K562 (cell line): ENCODE measurements at regions not wholly inside any gene's neighbourhood (a gene's known extent, or its start where the extent isn't known, plus 50 kb on each side); places are given as distances from the start of the nearest gene placed in this dataset.

ENCODE experiments used
- ATAC-seq: fragments of 200-7000 bp; cut with Tn5 transposase; 3 replicates; pipeline ENCODE4 v1.9.1; 2020; ENCODE audit warnings: moderate library complexity
- BruUV-seq: library from RNA; stranded (reverse); fragments of 400-500 nt; replicated peaks from 2 replicates; lab custom pipeline; 2021; lab: Mats Ljungman, UMichigan
- CTCF ChIA-PET: fragments of 300-600 bp; formaldehyde crosslinking; extraction: SDS; loops from one replicate; lab custom pipeline; 2021; ENCODE audit warnings: low intra/inter-chr PET ratio; lab: Yijun Ruan, JAX
- POLR2A ChIA-PET: fragments of 300-600, 350-650 bp; sonication (Branson Sonifier 250); formaldehyde crosslinking; extraction: SDS; loops from one replicate; lab custom pipeline; 2021; ENCODE audit warnings: antibody characterized with exemption, inconsistent platforms; lab: Yijun Ruan, JAX
- DNase-seq, 4 experiments: peaks; one replicate each; pipeline versions ENCODE4 v3.0.0 to v3.0.0-alpha.2; 2011 to 2018; ENCODE audit warnings: low spot score in 3 of 4, mixed read lengths in 3 of 4; ENCODE audit errors: extremely low read depth in 1 of 4
- FAIRE-seq: peaks from 2 replicates; lab custom pipeline; 2011; peaks lifted over from hg19 to GRCh38; lab: Jason Lieb, UNC
- H2AFZ ChIP-seq: 2 replicates; pipeline ENCODE4 v1.6.0; 2011; ENCODE audit warnings: low read depth, low read length, control low read depth, inconsistent platforms
- H3K27ac ChIP-seq: fragments of 200-600 bp; 3 replicates; pipeline ENCODE4 v1.8.0; 2011; ENCODE audit warnings: low read depth, mild to moderate bottlenecking, control low read depth, inconsistent platforms, low read length, moderate library complexity, mixed read lengths; ENCODE audit errors: extremely low read depth
- H3K27me3 ChIP-seq, 2 experiments: fragments of 300-600 bp in 1 of 2; 2 replicates in 1 of 2; 3 replicates in 1 of 2; pipeline versions ENCODE4 v1.6.0 to v1.8.0; 2011; ENCODE audit warnings: inconsistent platforms in 2 of 2, low read length in 2 of 2, mild to moderate bottlenecking in 1 of 2, mixed read lengths in 1 of 2, moderate library complexity in 1 of 2; ENCODE audit not compliant: control insufficient read depth in 2 of 2, insufficient read depth in 2 of 2
- H3K36me3 ChIP-seq: fragments of 300-600 bp; 3 replicates; pipeline ENCODE4 v1.8.0; 2011; ENCODE audit warnings: mild to moderate bottlenecking, low read length, inconsistent platforms; ENCODE audit not compliant: control insufficient read depth, insufficient read depth
- H3K4me1 ChIP-seq, 2 experiments: fragments of 200-600 bp in 1 of 2; replicated peaks in 1 of 2; 2 replicates in 1 of 2; 3 replicates in 1 of 2; pipeline versions ENCODE4 v1.5.1 to v1.8.0; 2011; ENCODE audit warnings: inconsistent platforms in 2 of 2, low read length in 2 of 2, mild to moderate bottlenecking in 1 of 2, mixed read lengths in 1 of 2, moderate library complexity in 1 of 2; ENCODE audit not compliant: control insufficient read depth in 2 of 2, insufficient read depth in 2 of 2
- H3K4me2 ChIP-seq: 2 replicates; pipeline ENCODE4 v1.6.1; 2011; ENCODE audit warnings: low read length, control low read depth, inconsistent platforms, mixed read lengths; ENCODE audit not compliant: insufficient read depth
- H3K4me3 ChIP-seq: fragments of 200-600 bp; sonication (generic), shearing (Covaris generic); 2 replicates; pipeline ENCODE4 v1.5.1; 2016; ENCODE audit warnings: control low read depth, inconsistent platforms
- H3K79me2 ChIP-seq: fragments of 200-600 bp; 3 replicates; pipeline ENCODE4 v1.8.0; 2011; ENCODE audit warnings: low read length, inconsistent platforms; ENCODE audit not compliant: control insufficient read depth, insufficient read depth
- H3K9ac ChIP-seq, 2 experiments: 2 replicates each; pipeline versions ENCODE4 v1.6.0 to v1.6.1; 2011; ENCODE audit warnings: low read depth in 2 of 2, low read length in 2 of 2, control low read depth in 1 of 2, inconsistent platforms in 1 of 2, mild to moderate bottlenecking in 1 of 2, mixed read lengths in 1 of 2; ENCODE audit not compliant: insufficient read depth in 1 of 2
- H3K9me1 ChIP-seq: one replicate; pipeline ENCODE4 v1.6.0; 2011; ENCODE audit warnings: inconsistent platforms, mild to moderate bottlenecking, low read length, moderate library complexity; ENCODE audit not compliant: control insufficient read depth, insufficient read depth
- H3K9me3 ChIP-seq: replicated peaks from 2 replicates; pipeline ENCODE4 v1.5.1; 2011; ENCODE audit warnings: low read depth, low read length, inconsistent platforms; ENCODE audit not compliant: control insufficient read depth, insufficient read depth
- H4K20me1 ChIP-seq: replicated peaks from 2 replicates; pipeline ENCODE4 v1.6.1; 2011; ENCODE audit warnings: low read length, inconsistent platforms, mixed read lengths; ENCODE audit not compliant: control insufficient read depth, insufficient read depth
- BRD4 ChIP-seq: fragments of 200-600 bp; sonication (generic); IDR thresholded peaks from 2 replicates; pipeline ENCODE4 v1.6.1; 2017; ENCODE audit warnings: inconsistent platforms
- COPS2 ChIP-seq: fragments of 450-650 bp; conservative IDR thresholded peaks from 2 replicates; pipeline ENCODE4 v1.6.1; 2016; ENCODE audit warnings: mild to moderate bottlenecking, moderate library complexity
- EP300 ChIP-seq: IDR thresholded peaks from 2 replicates; pipeline ENCODE4 v1.6.1; 2012; ENCODE audit warnings: low read length, improper control_type of control experiment
- ETV6 ChIP-seq, 3 experiments: fragments of 150-350 bp in 1 of 3; sonication (generic) in 1 of 3; formaldehyde crosslinking in 1 of 3; IDR thresholded peaks; 2 replicates each; pipeline versions ENCODE4 v1.6.1 to v1.8.0; 2014 to 2022; ENCODE audit warnings: borderline replicate concordance in 2 of 3, low read depth in 2 of 3, antibody characterized with exemption in 1 of 3, low read length in 1 of 3, mild to moderate bottlenecking in 1 of 3, missing genetic modification reagents in 1 of 3
- FOXM1 ChIP-seq, 2 experiments: fragments of 450-650 bp in 1 of 2; sonication (generic) in 1 of 2; formaldehyde crosslinking in 1 of 2; IDR thresholded peaks; 2 replicates each; pipeline versions ENCODE4 v1.6.1 to v1.9.0; 2017 to 2022; ENCODE audit warnings: low read depth in 2 of 2, mild to moderate bottlenecking in 2 of 2, missing genetic modification reagents in 1 of 2, moderate library complexity in 1 of 2
- HDAC2 ChIP-seq: fragments of 450-650 bp; IDR thresholded peaks from 2 replicates; pipeline ENCODE4 v1.6.1; 2016; ENCODE audit warnings: mild to moderate bottlenecking
- HDAC3 ChIP-seq: fragments of 450-650 bp; IDR thresholded peaks from 2 replicates; pipeline ENCODE4 v1.6.1; 2018; ENCODE audit warnings: borderline replicate concordance, mild to moderate bottlenecking, moderate library complexity; ENCODE audit not compliant: partially characterized antibody
- JUNB ChIP-seq: fragments of 450-650 bp; formaldehyde crosslinking; conservative IDR thresholded peaks from 2 replicates; pipeline ENCODE4 v1.4.0; 2020; ENCODE audit warnings: mild to moderate bottlenecking
- PBX2 ChIP-seq, 2 experiments: IDR thresholded peaks in 1 of 2; conservative IDR thresholded peaks in 1 of 2; 2 replicates each; pipeline ENCODE4 v1.6.1; 2016; ENCODE audit warnings: low read depth in 2 of 2, mild to moderate bottlenecking in 1 of 2, missing compliant biosample characterization in 1 of 2, missing genetic modification characterization in 1 of 2, moderate library complexity in 1 of 2
- PCBP2 ChIP-seq: fragments of 200-400 bp; formaldehyde crosslinking; IDR thresholded peaks from 2 replicates; pipeline ENCODE4 v1.6.1; 2018; ENCODE audit warnings: low read length, low read depth, mild to moderate bottlenecking, moderate library complexity; ENCODE audit not compliant: poor library complexity, severe bottlenecking
- PHB2 ChIP-seq: fragments of 450-650 bp; IDR thresholded peaks from 2 replicates; pipeline ENCODE4 v1.6.1; 2017; ENCODE audit warnings: low read depth
- RBFOX2 ChIP-seq: fragments of 200-400 bp; formaldehyde crosslinking; IDR thresholded peaks from 2 replicates; pipeline ENCODE4 v1.6.1; 2017; ENCODE audit warnings: low read depth, mild to moderate bottlenecking, low read length, moderate library complexity
- SRSF7 ChIP-seq: fragments of 200-400 bp; formaldehyde crosslinking; optimal IDR thresholded peaks from 2 replicates; pipeline ENCODE3; 2017; ENCODE audit warnings: mild to moderate bottlenecking, low read depth, low read length
- STAT5A ChIP-seq: IDR thresholded peaks from 2 replicates; pipeline ENCODE4 v1.6.1; 2012; ENCODE audit warnings: low read length, inconsistent platforms, borderline replicate concordance
- USF2 ChIP-seq: sonication (generic); formaldehyde crosslinking; IDR thresholded peaks from 2 replicates; pipeline ENCODE4 v1.5.0; 2020; ENCODE audit warnings: missing genetic modification reagents
- YBX1 ChIP-seq: fragments of 450-650 bp; IDR thresholded peaks from 2 replicates; pipeline ENCODE4 v1.7.1; 2016; ENCODE audit warnings: mild to moderate bottlenecking
- ZBTB12 ChIP-seq: fragments of 250-450 bp; sonication (Bioruptor Pico); IDR thresholded peaks from 2 replicates; pipeline ENCODE4 v1.4.0; 2020
- ZFP30 ChIP-seq: fragments of 250-450 bp; sonication (Bioruptor Pico); IDR thresholded peaks from 2 replicates; pipeline ENCODE4 v1.8.0; 2022; ENCODE audit warnings: moderate library complexity, mild to moderate bottlenecking, inconsistent platforms, borderline replicate concordance
- ZNF561 ChIP-seq: fragments of 450-650 bp; formaldehyde crosslinking; conservative IDR thresholded peaks from 2 replicates; pipeline ENCODE4 v1.4.0; 2020; ENCODE audit warnings: mild to moderate bottlenecking, moderate library complexity
- ZNF699 ChIP-seq: fragments of 250-450 bp; sonication (Bioruptor Pico); IDR thresholded peaks from 2 replicates; pipeline ENCODE4 v1.8.0; 2021; ENCODE audit warnings: mild to moderate bottlenecking, moderate library complexity; ENCODE audit not compliant: insufficient replicate concordance
- WGBS: fragments of 100-300 bp; shearing (Covaris generic); methylation state at CpG from one replicate; pipeline ENCODE4 v1.1.6; 2016; ENCODE audit warnings: low coverage, mixed read lengths; ENCODE audit not compliant: insufficient coverage; ENCODE audit errors: missing lambda C conversion rate; 5-methylcytosine and 5-hydroxymethylcytosine counted together
- in situ Hi-C: fragments of 300-500 bp; cut with MboI; formaldehyde crosslinking; loops from 4 replicates; pipeline ENCODE4 v1.15.0; 2018; ENCODE audit warnings: inconsistent platforms, mixed read lengths
- intact Hi-C: fragments of 100-400 bp; cut with micrococcal nuclease; formaldehyde crosslinking; loops from 2 replicates; pipeline ENCODE4 v1.14.2; 2022

- Histone ChIP-seq H3K4me2 (no peak overlapping the region), H3K9ac (no peak overlapping the region), H3K36me3 (no peaks in the 10 kb centered on the region), H3K79me2 (no peaks in the 10 kb centered on the region), H3K27me3 (no peaks in the 10 kb centered on the region), H3K9me1 (no peaks in the 10 kb centered on the region), H3K4me3 (no peak overlapping the region), H2AFZ (no peak overlapping the region), H4K20me1 (no peaks in the 10 kb centered on the region), H3K4me1 (no peaks in the 10 kb centered on the region), H3K27ac (no peak overlapping the region), H3K9me3 (no peaks in the 10 kb centered on the region)
- CTCF ChIA-PET, result no interaction called here
- no peak for ATAC-seq
- no peak for DNase-seq
- in situ Hi-C loops (no loop called here), intact Hi-C loops (no loop called here)
- POLR2A ChIA-PET, result no interaction called here
- 0% methylated on average over 1 of the region's 1 CpG for WGBS
- TF ChIP-seq EP300 (no peak), RBFOX2 (no peak), HDAC2 (no peak), YBX1 (no peak), ZBTB12 (CRISPR knock-in tag) (no peak), BRD4 (no peak), ETV6 (IDR thresholded peaks at IDR 0.05; ENCODE audit: borderline replicate concordance in 1 of 2, low read depth in 2 of 2, low read length in 1 of 2) (no peak), ETV6 (CRISPR knock-in tag; IDR thresholded peaks at IDR 0.05; ENCODE audit: borderline replicate concordance) (no peak), ZFP30 (CRISPR knock-in tag) (no peak), HDAC3 (no peak), SRSF7 (no peak), STAT5A (no peak), ZNF699 (no peak), USF2 (CRISPR knock-in tag) (no peak), FOXM1 (IDR thresholded peaks at IDR 0.05; ENCODE audit: low read depth) (no peak), FOXM1 (CRISPR knock-in tag; IDR thresholded peaks at IDR 0.05; ENCODE audit: low read depth) (no peak), COPS2 (no peak), PCBP2 (no peak), PHB2 (no peak), ZNF561 (CRISPR knock-in tag) (no peak), JUNB (CRISPR knock-in tag) (no peak), PBX2 (CRISPR knock-in tag; IDR thresholded peaks at IDR 0.05; ENCODE audit: low read depth) (no peak), PBX2 (tag; conservative IDR thresholded peaks at IDR 0.05; ENCODE audit: low read depth) (no peak)
- no TSS peak for BruUV-seq
- FAIRE-seq, result no peak
These were observed 112.7 kb upstream of the RBMS1 start for GRCh38 chr2:160606341-160606740.
